ENCODE measurements at regions not wholly inside any gene's neighbourhood (a gene's known extent, or its start where the extent isn't known, plus 50 kb on each side); places are given as distances from the start of the nearest gene placed in this dataset.

DNA sequence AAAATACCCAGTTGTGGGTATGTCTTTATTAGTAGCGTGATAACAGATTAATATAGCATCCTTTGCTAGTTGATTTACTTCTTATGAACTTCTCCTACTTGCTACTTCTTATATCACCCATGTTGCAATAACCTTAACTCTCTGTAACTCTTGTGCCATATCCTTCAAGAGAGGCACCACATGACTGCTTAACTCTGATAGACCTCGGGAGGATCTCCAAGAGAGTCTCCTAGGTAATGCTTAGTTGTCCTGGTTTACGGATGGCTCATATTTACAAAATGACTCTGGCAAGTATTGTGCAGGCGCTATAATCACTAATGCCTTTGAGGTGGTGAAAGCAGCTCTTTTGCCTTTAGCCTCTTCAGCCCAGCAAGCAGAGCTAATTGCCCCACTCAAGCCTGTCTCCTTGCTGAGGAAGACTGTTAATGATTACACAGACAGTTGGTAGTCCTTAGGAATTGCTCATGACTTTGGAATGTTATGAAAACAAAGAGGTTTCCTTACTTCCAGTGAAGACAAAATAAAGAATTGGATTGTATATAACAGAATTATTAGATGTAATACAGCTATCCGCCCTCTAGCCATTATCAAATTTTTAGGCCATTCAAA lies 1305.8 kb downstream of the PCDH7 start:
- WGBS, 2 donors, result 75 to 81% methylated on average over 5 of the region's 5 CpGs
- H3K36me3 ChIP-seq (ENCODE audit: control insufficient read depth in 2 of 2, insufficient read depth in 2 of 2, low read length in 1 of 2), result no peaks in the 10 kb centered on the region
- H3K27ac ChIP-seq (ENCODE audit: low read depth in 2 of 2, low read length in 1 of 2), result no peak overlapping the region
- H3K9me3 ChIP-seq (ENCODE audit: control insufficient read depth in 2 of 2, insufficient read depth in 1 of 2, low read depth in 1 of 2, low read length in 1 of 2), result no peaks in the 10 kb centered on the region
- H3K4me3 ChIP-seq (ENCODE audit: low read depth in 1 of 2, low read length in 2 of 2), result no peak overlapping the region
- H3K4me1 ChIP-seq (ENCODE audit: control insufficient read depth in 2 of 2, insufficient read depth in 2 of 2, low read length in 1 of 2), result no peaks in the 10 kb centered on the region
- H3K27me3 ChIP-seq (ENCODE audit: control insufficient read depth in 1 of 2, insufficient read depth in 2 of 2, low read length in 2 of 2), result no peaks in the 10 kb centered on the region

DNA sequence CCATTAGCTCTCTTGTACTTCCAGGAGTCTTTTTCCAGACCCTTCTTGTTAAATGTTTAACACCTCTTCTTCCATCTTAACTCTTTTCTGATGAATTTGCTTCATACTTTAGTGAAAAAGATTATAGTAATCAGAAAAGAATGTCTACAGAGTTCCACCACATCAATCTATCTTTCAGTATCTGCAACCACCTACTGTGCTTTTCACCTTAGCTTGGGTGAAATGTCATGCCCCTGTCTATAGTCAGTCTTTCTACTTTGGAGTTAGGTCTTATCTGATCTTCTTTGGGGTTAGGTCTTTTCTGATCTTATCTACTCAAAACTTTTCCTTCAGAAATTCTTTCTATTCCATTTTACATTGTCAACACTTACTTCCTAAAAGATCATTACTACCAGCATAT lies 1310.2 kb downstream of the PCDH7 start:
- H3K4me3 ChIP-seq (ENCODE audit: low read depth in 1 of 2, low read length in 2 of 2), result no peak overlapping the region
- H3K4me1 ChIP-seq (ENCODE audit: control insufficient read depth in 2 of 2, insufficient read depth in 2 of 2, low read length in 1 of 2), result no peaks in the 10 kb centered on the region
- H3K27me3 ChIP-seq (ENCODE audit: control insufficient read depth in 1 of 2, insufficient read depth in 2 of 2, low read length in 2 of 2), result no peaks in the 10 kb centered on the region
- H3K36me3 ChIP-seq (ENCODE audit: control insufficient read depth in 2 of 2, insufficient read depth in 2 of 2, low read length in 1 of 2), result no peaks in the 10 kb centered on the region
- no peaks in the 10 kb centered on the region for H3K9me3 ChIP-seq (ENCODE audit: control insufficient read depth in 2 of 2, insufficient read depth in 1 of 2, low read depth in 1 of 2, low read length in 1 of 2)
- H3K27ac ChIP-seq (ENCODE audit: low read depth in 2 of 2, low read length in 1 of 2), result no peak overlapping the region

DNA sequence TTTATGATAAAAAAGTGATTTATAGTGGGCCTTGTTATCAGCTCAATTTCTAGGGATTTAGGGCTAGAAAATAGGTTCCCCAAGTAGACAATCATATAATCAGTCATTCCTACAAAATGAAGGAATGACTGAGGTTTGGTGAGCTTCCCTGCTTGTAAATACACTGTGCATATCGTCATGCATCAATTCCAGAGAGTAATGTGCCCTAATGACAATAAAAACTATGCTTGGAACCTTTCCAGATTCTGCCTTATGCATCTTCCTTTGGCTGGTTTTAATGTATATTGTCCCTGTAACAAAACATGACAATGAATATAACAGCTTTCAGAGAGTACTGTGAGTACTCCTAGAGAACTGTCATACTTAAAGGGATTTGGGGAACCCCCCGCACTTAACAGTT lies 1310.9 kb downstream of the PCDH7 start:
- Histone ChIP-seq H3K36me3 (ENCODE audit: control insufficient read depth in 2 of 2, insufficient read depth in 2 of 2, low read length in 1 of 2) (no peaks in the 10 kb centered on the region), H3K27me3 (ENCODE audit: control insufficient read depth in 1 of 2, insufficient read depth in 2 of 2, low read length in 2 of 2) (no peaks in the 10 kb centered on the region), H3K27ac (ENCODE audit: low read depth in 2 of 2, low read length in 1 of 2) (no peak overlapping the region), H3K4me3 (ENCODE audit: low read depth in 1 of 2, low read length in 2 of 2) (no peak overlapping the region), H3K4me1 (ENCODE audit: control insufficient read depth in 2 of 2, insufficient read depth in 2 of 2, low read length in 1 of 2) (no peaks in the 10 kb centered on the region), H3K9me3 (ENCODE audit: control insufficient read depth in 2 of 2, insufficient read depth in 1 of 2, low read depth in 1 of 2, low read length in 1 of 2) (no peaks in the 10 kb centered on the region)
- 60 to 69% methylated on average over 2 of the region's 2 CpGs for WGBS, 2 donors

DNA sequence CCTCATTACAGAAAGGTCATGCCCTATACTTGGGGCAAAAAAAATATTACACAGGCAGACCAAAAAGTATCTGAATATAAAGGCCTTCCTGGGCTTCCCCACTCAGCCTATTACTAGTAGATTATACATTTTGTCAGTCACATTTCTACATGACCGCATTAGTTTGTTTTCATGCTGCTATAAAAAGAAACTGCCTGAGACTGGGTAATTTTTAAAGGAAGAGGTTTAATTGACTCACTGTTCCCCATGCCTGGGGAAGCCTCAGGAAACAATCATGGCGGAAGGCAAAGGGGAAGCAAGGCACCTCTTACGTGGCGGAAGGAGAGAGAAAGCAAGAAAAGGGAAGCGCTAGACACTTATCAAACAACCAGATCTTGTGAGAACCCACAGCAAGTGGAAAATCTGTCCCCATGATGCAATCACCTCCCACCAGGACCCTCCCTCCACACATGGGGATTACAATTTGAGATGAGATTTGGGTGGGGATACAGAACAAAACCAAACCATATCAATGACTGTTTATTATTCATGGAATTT lies 1312.0 kb downstream of the PCDH7 start:
- no peak overlapping the region for H3K27ac ChIP-seq (ENCODE audit: low read depth in 2 of 2, low read length in 1 of 2)
- no peaks in the 10 kb centered on the region for H3K4me1 ChIP-seq (ENCODE audit: control insufficient read depth in 2 of 2, insufficient read depth in 2 of 2, low read length in 1 of 2)
- no peaks in the 10 kb centered on the region for H3K27me3 ChIP-seq (ENCODE audit: control insufficient read depth in 1 of 2, insufficient read depth in 2 of 2, low read length in 2 of 2)
- 82 to 88% methylated on average over 5 of the region's 5 CpGs for WGBS, 2 donors
- H3K36me3 ChIP-seq (ENCODE audit: control insufficient read depth in 2 of 2, insufficient read depth in 2 of 2, low read length in 1 of 2), result no peaks in the 10 kb centered on the region
- no peak overlapping the region for H3K4me3 ChIP-seq (ENCODE audit: low read depth in 1 of 2, low read length in 2 of 2)
- H3K9me3 ChIP-seq (ENCODE audit: control insufficient read depth in 2 of 2, insufficient read depth in 1 of 2, low read depth in 1 of 2, low read length in 1 of 2), result no peaks in the 10 kb centered on the region

DNA sequence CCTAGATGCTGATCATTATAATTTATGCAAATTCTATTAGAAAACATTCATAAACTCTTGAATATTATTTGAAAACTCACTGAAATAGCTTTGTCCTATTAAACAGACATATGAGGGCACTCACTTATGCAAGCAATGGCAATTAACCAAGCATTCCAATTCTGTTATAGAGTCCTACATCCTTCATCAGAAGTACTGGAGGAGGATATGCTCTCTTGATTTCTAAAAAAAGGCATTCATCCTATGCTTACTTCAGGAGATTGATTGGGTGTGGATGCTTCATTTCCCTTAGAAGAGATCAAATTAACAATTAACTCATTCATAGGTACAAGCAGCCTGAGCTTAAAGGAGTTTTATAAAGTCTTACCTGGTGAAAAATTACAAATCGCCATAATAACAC lies 1317.2 kb downstream of the PCDH7 start:
- 67 to 75% methylated on average over 1 of the region's 1 CpG for WGBS, 2 donors

DNA sequence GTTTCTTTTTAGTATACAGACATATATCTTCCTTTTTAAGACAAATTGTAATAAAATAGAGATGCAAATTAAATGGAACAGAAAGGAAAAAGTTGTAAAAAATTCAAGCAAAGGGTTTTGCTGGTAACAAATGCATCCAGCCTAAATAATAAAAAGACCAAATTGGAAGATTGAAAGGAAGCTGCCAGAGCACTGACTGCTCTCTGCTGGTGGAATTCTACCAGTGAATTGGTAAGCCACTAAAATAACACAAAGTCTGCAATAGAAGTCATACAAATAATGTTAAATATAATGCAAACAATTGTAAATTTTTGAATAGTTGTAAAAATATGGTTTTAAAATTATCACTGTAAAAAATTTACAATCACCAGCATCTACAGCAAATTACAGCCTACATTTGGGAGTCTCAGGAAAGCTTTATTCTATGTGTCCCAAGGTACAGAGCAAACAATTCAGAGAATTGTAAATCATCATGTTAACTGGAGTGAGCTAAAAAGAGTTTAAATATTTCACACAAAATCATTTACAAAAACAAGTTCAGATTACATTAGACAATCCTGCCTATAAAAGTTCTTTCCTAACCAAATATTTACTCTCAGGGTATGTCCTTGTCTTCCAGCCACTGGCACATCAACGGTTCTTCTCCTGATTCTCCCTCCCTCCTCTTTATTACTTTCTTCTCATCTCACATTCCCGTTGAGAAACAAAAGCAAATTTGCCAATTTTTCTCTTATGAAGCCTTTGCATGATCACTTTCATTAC lies 1322.5 kb downstream of the PCDH7 start:
- H3K27ac ChIP-seq (ENCODE audit: low read depth in 2 of 2, low read length in 1 of 2), result no peak overlapping the region
- no peaks in the 10 kb centered on the region for H3K36me3 ChIP-seq (ENCODE audit: control insufficient read depth in 2 of 2, insufficient read depth in 2 of 2, low read length in 1 of 2)
- no peaks in the 10 kb centered on the region for H3K27me3 ChIP-seq (ENCODE audit: control insufficient read depth in 1 of 2, insufficient read depth in 2 of 2, low read length in 2 of 2)
- H3K4me1 ChIP-seq (ENCODE audit: control insufficient read depth in 2 of 2, insufficient read depth in 2 of 2, low read length in 1 of 2), result no peaks in the 10 kb centered on the region
- H3K4me3 ChIP-seq (ENCODE audit: low read depth in 1 of 2, low read length in 2 of 2), result no peak overlapping the region
- no peaks in the 10 kb centered on the region for H3K9me3 ChIP-seq (ENCODE audit: control insufficient read depth in 2 of 2, insufficient read depth in 1 of 2, low read depth in 1 of 2, low read length in 1 of 2)
- WGBS, 2 donors, result 21 to 25% methylated on average over 2 of the region's 2 CpGs

More for the DNA sequence above, 1317.2 kb downstream of the PCDH7 start:
- Histone ChIP-seq H3K4me3 (ENCODE audit: low read depth in 1 of 2, low read length in 2 of 2) (no peak overlapping the region), H3K36me3 (ENCODE audit: control insufficient read depth in 2 of 2, insufficient read depth in 2 of 2, low read length in 1 of 2) (no peaks in the 10 kb centered on the region), H3K4me1 (ENCODE audit: control insufficient read depth in 2 of 2, insufficient read depth in 2 of 2, low read length in 1 of 2) (no peaks in the 10 kb centered on the region), H3K27me3 (ENCODE audit: control insufficient read depth in 1 of 2, insufficient read depth in 2 of 2, low read length in 2 of 2) (no peaks in the 10 kb centered on the region), H3K27ac (ENCODE audit: low read depth in 2 of 2, low read length in 1 of 2) (no peak overlapping the region), H3K9me3 (ENCODE audit: control insufficient read depth in 2 of 2, insufficient read depth in 1 of 2, low read depth in 1 of 2, low read length in 1 of 2) (no peaks in the 10 kb centered on the region)

DNA sequence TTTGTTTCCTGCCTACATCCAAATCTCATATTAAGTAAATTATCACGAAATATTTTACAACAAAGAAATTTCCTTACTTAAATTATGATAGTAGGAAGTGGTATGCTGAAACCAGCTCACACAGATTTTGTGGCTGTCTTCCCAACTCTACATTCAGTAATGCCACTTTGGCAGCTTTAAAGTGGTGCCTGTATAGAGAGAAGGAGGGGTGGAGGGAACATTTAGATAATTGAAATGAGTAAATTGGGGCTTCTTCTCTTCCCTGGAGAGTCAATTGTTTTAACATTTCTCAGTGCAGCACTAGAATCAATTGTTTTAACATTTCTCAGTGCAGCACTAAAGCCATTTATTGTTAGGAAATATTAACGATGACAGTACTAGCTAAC lies 1323.1 kb downstream of the PCDH7 start:
- Histone ChIP-seq H3K9me3 (ENCODE audit: control insufficient read depth in 2 of 2, insufficient read depth in 1 of 2, low read depth in 1 of 2, low read length in 1 of 2) (no peaks in the 10 kb centered on the region), H3K4me1 (ENCODE audit: control insufficient read depth in 2 of 2, insufficient read depth in 2 of 2, low read length in 1 of 2) (no peaks in the 10 kb centered on the region), H3K4me3 (ENCODE audit: low read depth in 1 of 2, low read length in 2 of 2) (no peak overlapping the region), H3K27me3 (ENCODE audit: control insufficient read depth in 1 of 2, insufficient read depth in 2 of 2, low read length in 2 of 2) (no peaks in the 10 kb centered on the region), H3K27ac (ENCODE audit: low read depth in 2 of 2, low read length in 1 of 2) (no peak overlapping the region), H3K36me3 (ENCODE audit: control insufficient read depth in 2 of 2, insufficient read depth in 2 of 2, low read length in 1 of 2) (no peaks in the 10 kb centered on the region)
- 28 to 46% methylated on average over 2 of the region's 2 CpGs for WGBS, 2 donors

DNA sequence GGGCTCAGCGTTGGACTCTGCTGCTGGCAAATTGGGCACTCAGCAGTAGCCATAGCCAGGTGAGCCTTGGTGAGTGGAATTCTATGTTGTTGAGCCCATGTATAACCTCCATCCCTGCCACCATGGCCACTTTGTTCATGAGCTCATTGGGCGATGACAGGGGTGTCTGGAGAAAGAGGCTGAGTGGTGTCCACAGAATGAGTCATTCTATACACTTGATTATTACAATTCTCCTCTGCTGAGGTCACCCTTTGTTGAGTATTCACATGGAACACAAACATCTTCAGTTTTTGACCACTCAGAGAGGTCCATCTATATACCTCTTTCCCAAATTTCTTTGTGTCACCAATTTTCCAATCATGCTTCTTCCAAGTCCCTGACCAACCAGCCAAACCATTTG lies 1341.7 kb downstream of the PCDH7 start:
- no peaks in the 10 kb centered on the region for H3K4me1 ChIP-seq (ENCODE audit: control insufficient read depth in 2 of 2, insufficient read depth in 2 of 2, low read length in 1 of 2)
- no peak overlapping the region for H3K4me3 ChIP-seq (ENCODE audit: low read depth in 1 of 2, low read length in 2 of 2)
- H3K27ac ChIP-seq (ENCODE audit: low read depth in 2 of 2, low read length in 1 of 2), result no peak overlapping the region
- H3K27me3 ChIP-seq (ENCODE audit: control insufficient read depth in 1 of 2, insufficient read depth in 2 of 2, low read length in 2 of 2), result no peaks in the 10 kb centered on the region
- no peaks in the 10 kb centered on the region for H3K36me3 ChIP-seq (ENCODE audit: control insufficient read depth in 2 of 2, insufficient read depth in 2 of 2, low read length in 1 of 2)
- H3K9me3 ChIP-seq (ENCODE audit: control insufficient read depth in 2 of 2, insufficient read depth in 1 of 2, low read depth in 1 of 2, low read length in 1 of 2), result peaks cover 0 to 2% of the 10 kb centered on the region in 2 donors
- 87 to 89% methylated on average over 2 of the region's 2 CpGs for WGBS, 2 donors

DNA sequence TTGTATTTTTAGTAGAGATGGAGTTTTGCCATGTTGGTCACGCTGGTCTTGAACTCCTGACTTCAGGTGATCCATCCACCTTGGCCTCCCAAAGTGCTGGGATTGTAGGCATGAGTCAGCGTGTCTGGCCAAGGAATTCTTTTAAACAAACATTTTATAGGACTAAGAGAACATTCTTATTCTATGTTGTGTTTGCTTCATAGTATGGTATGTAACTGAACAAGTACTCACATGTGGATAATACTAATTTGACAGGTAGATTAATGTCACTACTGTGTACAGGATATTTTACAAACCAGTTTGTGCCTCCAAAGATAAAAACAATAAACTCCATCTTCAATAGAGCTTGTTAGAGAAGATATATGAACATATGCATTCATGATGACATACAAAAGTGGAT lies 1353.4 kb downstream of the PCDH7 start:
- no peak overlapping the region for H3K4me3 ChIP-seq (ENCODE audit: low read depth in 1 of 2, low read length in 2 of 2)

DNA sequence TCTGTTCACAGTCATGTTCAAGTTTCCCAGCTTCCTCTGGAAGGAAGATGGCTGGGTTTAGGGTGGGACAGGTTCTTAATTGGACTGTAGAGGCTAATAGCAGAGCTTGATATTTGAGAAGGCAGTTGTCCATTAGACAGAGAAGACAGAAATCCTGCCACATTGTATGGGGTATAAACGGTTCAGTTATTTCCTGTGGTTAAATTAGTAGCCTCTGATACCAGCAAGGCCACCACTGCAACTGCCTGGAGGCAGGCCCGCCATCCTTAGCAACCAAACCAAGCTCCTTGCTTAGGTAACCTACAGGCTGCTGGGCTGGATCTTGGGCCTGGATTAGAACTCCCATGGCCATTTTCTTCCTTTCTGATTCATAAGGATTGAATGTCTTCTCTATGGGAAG lies 1367.0 kb downstream of the PCDH7 start:
- H3K4me3 ChIP-seq (ENCODE audit: low read depth in 1 of 2, low read length in 2 of 2), result no peak overlapping the region
- H3K36me3 ChIP-seq (ENCODE audit: control insufficient read depth in 2 of 2, insufficient read depth in 2 of 2, low read length in 1 of 2), result no peaks in the 10 kb centered on the region
- WGBS, 2 donors, result 69 to 82% methylated on average over 2 of the region's 2 CpGs
- no peaks in the 10 kb centered on the region for H3K4me1 ChIP-seq (ENCODE audit: control insufficient read depth in 2 of 2, insufficient read depth in 2 of 2, low read length in 1 of 2)
- no peaks in the 10 kb centered on the region for H3K27me3 ChIP-seq (ENCODE audit: control insufficient read depth in 1 of 2, insufficient read depth in 2 of 2, low read length in 2 of 2)
- no peak overlapping the region for H3K27ac ChIP-seq (ENCODE audit: low read depth in 2 of 2, low read length in 1 of 2)
- H3K9me3 ChIP-seq (ENCODE audit: control insufficient read depth in 2 of 2, insufficient read depth in 1 of 2, low read depth in 1 of 2, low read length in 1 of 2), result no peaks in the 10 kb centered on the region

More for the DNA sequence above, 1353.4 kb downstream of the PCDH7 start:
- Histone ChIP-seq H3K27ac (ENCODE audit: low read depth in 2 of 2, low read length in 1 of 2) (no peak overlapping the region), H3K9me3 (ENCODE audit: control insufficient read depth in 2 of 2, insufficient read depth in 1 of 2, low read depth in 1 of 2, low read length in 1 of 2) (no peaks in the 10 kb centered on the region), H3K36me3 (ENCODE audit: control insufficient read depth in 2 of 2, insufficient read depth in 2 of 2, low read length in 1 of 2) (no peaks in the 10 kb centered on the region), H3K27me3 (ENCODE audit: control insufficient read depth in 1 of 2, insufficient read depth in 2 of 2, low read length in 2 of 2) (no peaks in the 10 kb centered on the region), H3K4me1 (ENCODE audit: control insufficient read depth in 2 of 2, insufficient read depth in 2 of 2, low read length in 1 of 2) (no peaks in the 10 kb centered on the region)
- WGBS, 2 donors, result 25 to 33% methylated on average over 2 of the region's 2 CpGs

Measured in esophagus (tissue), 2 donors.